ENCODE measurements at regions not wholly inside any gene's neighbourhood (a gene's known extent, or its start where the extent isn't known, plus 50 kb on each side); places are given as distances from the start of the nearest gene placed in this dataset.

- TF ChIP-seq, protein P1, sequence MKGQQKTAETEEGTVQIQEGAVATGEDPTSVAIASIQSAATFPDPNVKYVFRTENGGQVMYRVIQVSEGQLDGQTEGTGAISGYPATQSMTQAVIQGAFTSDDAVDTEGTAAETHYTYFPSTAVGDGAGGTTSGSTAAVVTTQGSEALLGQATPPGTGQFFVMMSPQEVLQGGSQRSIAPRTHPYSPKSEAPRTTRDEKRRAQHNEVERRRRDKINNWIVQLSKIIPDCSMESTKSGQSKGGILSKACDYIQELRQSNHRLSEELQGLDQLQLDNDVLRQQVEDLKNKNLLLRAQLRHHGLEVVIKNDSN (IDR thresholded peaks at IDR 0.05), result no peak
- TF ChIP-seq MAX (IDR thresholded peaks at IDR 0.05) (no peak), ZBTB7A (IDR thresholded peaks at IDR 0.05; ENCODE audit: low read depth) (no peak), TEAD4 (IDR thresholded peaks at IDR 0.05) (no peak), TAF1 (IDR thresholded peaks at IDR 0.05; ENCODE audit: low read depth) (no peak), CREB1 (IDR thresholded peaks at IDR 0.05; ENCODE audit: low read depth) (no peak), YY1 (IDR thresholded peaks at IDR 0.05; ENCODE audit: low read depth) (no peak), FOXM1 (IDR thresholded peaks at IDR 0.05; ENCODE audit: borderline replicate concordance, low read depth) (no peak)
These were observed 84.5 kb downstream of the ZIC1 start for GRCh38 chr3:147493666-147494065.

- TF ChIP-seq TEAD4 (IDR thresholded peaks at IDR 0.05) (no peak), NFIC (IDR thresholded peaks at IDR 0.05) (no peak), TCF12 (IDR thresholded peaks at IDR 0.05; ENCODE audit: low read depth) (no peak), EGR1 (IDR thresholded peaks at IDR 0.05) (no peak), ZBTB7A (IDR thresholded peaks at IDR 0.05; ENCODE audit: low read depth) (no peak)
- TF ChIP-seq, protein P2, sequence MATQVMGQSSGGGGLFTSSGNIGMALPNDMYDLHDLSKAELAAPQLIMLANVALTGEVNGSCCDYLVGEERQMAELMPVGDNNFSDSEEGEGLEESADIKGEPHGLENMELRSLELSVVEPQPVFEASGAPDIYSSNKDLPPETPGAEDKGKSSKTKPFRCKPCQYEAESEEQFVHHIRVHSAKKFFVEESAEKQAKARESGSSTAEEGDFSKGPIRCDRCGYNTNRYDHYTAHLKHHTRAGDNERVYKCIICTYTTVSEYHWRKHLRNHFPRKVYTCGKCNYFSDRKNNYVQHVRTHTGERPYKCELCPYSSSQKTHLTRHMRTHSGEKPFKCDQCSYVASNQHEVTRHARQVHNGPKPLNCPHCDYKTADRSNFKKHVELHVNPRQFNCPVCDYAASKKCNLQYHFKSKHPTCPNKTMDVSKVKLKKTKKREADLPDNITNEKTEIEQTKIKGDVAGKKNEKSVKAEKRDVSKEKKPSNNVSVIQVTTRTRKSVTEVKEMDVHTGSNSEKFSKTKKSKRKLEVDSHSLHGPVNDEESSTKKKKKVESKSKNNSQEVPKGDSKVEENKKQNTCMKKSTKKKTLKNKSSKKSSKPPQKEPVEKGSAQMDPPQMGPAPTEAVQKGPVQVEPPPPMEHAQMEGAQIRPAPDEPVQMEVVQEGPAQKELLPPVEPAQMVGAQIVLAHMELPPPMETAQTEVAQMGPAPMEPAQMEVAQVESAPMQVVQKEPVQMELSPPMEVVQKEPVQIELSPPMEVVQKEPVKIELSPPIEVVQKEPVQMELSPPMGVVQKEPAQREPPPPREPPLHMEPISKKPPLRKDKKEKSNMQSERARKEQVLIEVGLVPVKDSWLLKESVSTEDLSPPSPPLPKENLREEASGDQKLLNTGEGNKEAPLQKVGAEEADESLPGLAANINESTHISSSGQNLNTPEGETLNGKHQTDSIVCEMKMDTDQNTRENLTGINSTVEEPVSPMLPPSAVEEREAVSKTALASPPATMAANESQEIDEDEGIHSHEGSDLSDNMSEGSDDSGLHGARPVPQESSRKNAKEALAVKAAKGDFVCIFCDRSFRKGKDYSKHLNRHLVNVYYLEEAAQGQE (IDR thresholded peaks at IDR 0.05; ENCODE audit: low read depth), result no peak
These were observed 88.1 kb downstream of the ZIC1 start for GRCh38 chr3:147497286-147497685.

DNA sequence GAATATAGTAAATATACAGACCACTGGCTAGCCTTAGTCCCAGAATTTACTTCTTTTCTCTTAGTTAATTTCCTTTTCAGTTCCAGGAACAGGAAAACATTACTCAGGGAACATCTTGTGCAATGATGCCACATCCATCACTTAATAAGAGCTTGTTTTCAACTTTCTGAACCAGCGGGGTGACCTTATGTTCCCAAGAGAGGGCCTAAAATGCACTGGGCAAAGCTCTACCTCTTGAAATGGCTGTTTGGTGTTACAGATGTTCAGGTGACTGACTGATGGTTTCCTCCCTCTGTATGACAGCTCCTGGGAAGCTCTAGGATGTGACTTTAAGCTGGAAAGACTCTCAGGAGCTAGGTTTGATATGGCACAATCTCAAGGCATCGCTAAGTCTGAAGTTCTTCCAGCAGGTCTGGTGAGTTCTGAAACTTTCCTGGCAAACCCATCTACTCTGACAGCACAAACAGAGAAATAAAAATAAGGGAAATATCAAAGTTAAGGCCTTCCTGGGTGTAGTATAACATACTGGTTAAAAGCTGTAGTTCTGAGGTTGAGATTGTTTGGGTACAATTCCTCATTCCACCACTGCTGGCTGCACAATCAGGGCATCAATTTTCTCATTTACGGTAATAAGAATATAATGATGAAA lies 98.6 kb downstream of the ZIC1 start:
- TF ChIP-seq CREB1 (IDR thresholded peaks at IDR 0.05; ENCODE audit: low read depth) (no peak), ZBTB7A (IDR thresholded peaks at IDR 0.05; ENCODE audit: low read depth) (no peak), TCF12 (IDR thresholded peaks at IDR 0.05; ENCODE audit: low read depth) (no peak), YY1 (IDR thresholded peaks at IDR 0.05; ENCODE audit: low read depth) (no peak), TEAD4 (IDR thresholded peaks at IDR 0.05) (no peak), EGR1 (IDR thresholded peaks at IDR 0.05) (no peak), MAX (IDR thresholded peaks at IDR 0.05) (no peak), CEBPB (IDR thresholded peaks at IDR 0.05) (no peak), FOXM1 (IDR thresholded peaks at IDR 0.05; ENCODE audit: borderline replicate concordance, low read depth) (no peak), TAF1 (IDR thresholded peaks at IDR 0.05; ENCODE audit: low read depth) (no peak), EP300 (IDR thresholded peaks at IDR 0.05; ENCODE audit: borderline replicate concordance) (no peak), NFIC (IDR thresholded peaks at IDR 0.05) (no peak), RAD21 (IDR thresholded peaks at IDR 0.05; ENCODE audit: low read depth) (no peak)
- TF ChIP-seq, protein P1 (IDR thresholded peaks at IDR 0.05), result no peak
- TF ChIP-seq, protein P2 (IDR thresholded peaks at IDR 0.05; ENCODE audit: low read depth), result no peak

DNA sequence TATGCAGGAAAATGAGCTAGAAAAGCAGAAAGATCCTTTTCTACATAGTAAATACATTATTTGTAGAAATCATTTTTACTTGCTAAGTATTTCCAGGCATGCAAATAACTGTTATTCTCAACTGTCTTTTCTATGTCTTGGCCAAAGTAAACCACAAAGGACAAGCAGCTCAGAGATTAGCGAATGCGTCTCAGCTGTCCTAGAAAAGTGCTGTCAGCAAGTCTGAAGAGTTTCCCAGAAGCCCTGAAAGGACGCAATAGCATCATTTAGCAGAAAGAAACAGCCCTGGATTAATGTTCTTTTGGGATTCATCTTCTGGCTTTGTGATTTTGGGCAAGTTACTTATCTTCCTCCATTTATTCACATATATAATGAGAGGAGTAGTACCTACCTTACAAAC lies 100.3 kb downstream of the ZIC1 start:
- TF ChIP-seq TAF1 (IDR thresholded peaks at IDR 0.05; ENCODE audit: low read depth) (no peak), ZBTB7A (IDR thresholded peaks at IDR 0.05; ENCODE audit: low read depth) (no peak), FOXM1 (IDR thresholded peaks at IDR 0.05; ENCODE audit: borderline replicate concordance, low read depth) (no peak), NFIC (IDR thresholded peaks at IDR 0.05) (no peak)
- TF ChIP-seq, protein P1 (IDR thresholded peaks at IDR 0.05), result no peak

GRCh38 chr3:147513785-147514184 lies 104.6 kb downstream of the ZIC1 start:
- TF ChIP-seq CREB1 (IDR thresholded peaks at IDR 0.05; ENCODE audit: low read depth) (no peak), TAF1 (IDR thresholded peaks at IDR 0.05; ENCODE audit: low read depth) (no peak), FOXM1 (IDR thresholded peaks at IDR 0.05; ENCODE audit: borderline replicate concordance, low read depth) (no peak), YY1 (IDR thresholded peaks at IDR 0.05; ENCODE audit: low read depth) (no peak)
